SK-N-MC (cell line): ENCODE measurements at regions not wholly inside any gene's neighbourhood (a gene's known extent, or its start where the extent isn't known, plus 50 kb on each side); places are given as distances from the start of the nearest gene placed in this dataset.

Source experiments
- EZH2 ChIP-seq: fragments of 200-600 bp; sonication (generic); IDR thresholded peaks from one replicate; pipeline ENCODE4 v1.6.1; 2017; ENCODE audit warnings: antibody characterized with exemption
- POLR2AphosphoS5 ChIP-seq: IDR thresholded peaks from 2 replicates; pipeline ENCODE4 v1.6.1; 2012; ENCODE audit warnings: mild to moderate bottlenecking, low read depth, low read length, borderline replicate concordance

- no peak for TF ChIP-seq EZH2
- no peak for TF ChIP-seq POLR2AphosphoS5
Observed at GRCh38 chr2:60612033-60612432, 58.6 kb upstream of the BCL11A start.
